SKM-1 treated with dmso at 0.1 percent for 144 hours (cell line): ENCODE measurements at regions not wholly inside any gene's neighbourhood (a gene's known extent, or its start where the extent isn't known, plus 50 kb on each side); places are given as distances from the start of the nearest gene placed in this dataset.

Experiments
- DNase-seq: peaks from one replicate; lab custom pipeline; 2025; ENCODE audit not compliant: unreplicated experiment; lab: John Stamatoyannopoulos, UW

- no peak for DNase-seq
Measured at GRCh38 chr12:115443351-115443938, 759.5 kb upstream of the TBX3 start.

GRCh38 chr12:115440438-115440837 is 756.5 kb upstream of the TBX3 start:
- no peak for DNase-seq

GRCh38 chr12:115439008-115439601 is 755.1 kb upstream of the TBX3 start:
- no peak for DNase-seq

GRCh38 chr12:115438314-115438713 is 754.3 kb upstream of the TBX3 start:
- no peak for DNase-seq

GRCh38 chr12:115437061-115437567 is 753.1 kb upstream of the TBX3 start:
- DNase-seq = no peak

GRCh38 chr12:115433014-115433634 is 749.1 kb upstream of the TBX3 start:
- DNase-seq = no peak

- no peak for DNase-seq
Measured at GRCh38 chr12:115430636-115431035, 746.7 kb upstream of the TBX3 start.

GRCh38 chr12:115426732-115427131 is 742.8 kb upstream of the TBX3 start:
- no peak for DNase-seq

GRCh38 chr12:115424003-115424402 is 740.0 kb upstream of the TBX3 start:
- DNase-seq = no peak

- DNase-seq = no peak
Measured at GRCh38 chr12:115423546-115423987, 739.6 kb upstream of the TBX3 start.

- no peak for DNase-seq
Measured at GRCh38 chr12:115422845-115423545, 739.0 kb upstream of the TBX3 start.

GRCh38 chr12:115421796-115422709 is 738.1 kb upstream of the TBX3 start:
- DNase-seq = no peak

GRCh38 chr12:115421350-115421749 is 737.4 kb upstream of the TBX3 start:
- no peak for DNase-seq

GRCh38 chr12:115419145-115419646 is 735.2 kb upstream of the TBX3 start:
- no peak for DNase-seq

- no peak for DNase-seq
Measured at GRCh38 chr12:115417610-115418009, 733.6 kb upstream of the TBX3 start.

GRCh38 chr12:115416869-115417268 is 732.9 kb upstream of the TBX3 start:
- no peak for DNase-seq

- no peak for DNase-seq
Measured at GRCh38 chr12:115413626-115414025, 729.7 kb upstream of the TBX3 start.

- DNase-seq = no peak
Measured at GRCh38 chr12:115412831-115413230, 728.9 kb upstream of the TBX3 start.

GRCh38 chr12:115411121-115411520 is 727.1 kb upstream of the TBX3 start:
- DNase-seq = no peak

GRCh38 chr12:115408642-115409041 is 724.7 kb upstream of the TBX3 start:
- no peak for DNase-seq

GRCh38 chr12:115407723-115408122 is 723.7 kb upstream of the TBX3 start:
- DNase-seq = no peak
